Gastroesophageal sphincter (tissue), 3 donors: ENCODE measurements at regions not wholly inside any gene's neighbourhood (a gene's known extent, or its start where the extent isn't known, plus 50 kb on each side); places are given as distances from the start of the nearest gene placed in this dataset.

Experiments used
- POLR2A ChIP-seq, 2 donors: fragments of 450-650 bp; IDR thresholded peaks; one replicate each; pipeline ENCODE4 v1.6.1; 2017; ENCODE audit warnings: antibody characterized with exemption in 2 of 2, mild to moderate bottlenecking in 2 of 2, moderate library complexity in 1 of 2
- POLR2AphosphoS5 ChIP-seq: sonication (generic); formaldehyde crosslinking; IDR thresholded peaks from one replicate; pipeline ENCODE4 v1.6.1; 2017; ENCODE audit warnings: antibody characterized with exemption
- TF ChIP-seq, protein P1 (sequence below), 4 experiments: fragments of 200-600 bp in 2 of 4; fragments of 450-650 bp in 2 of 4; sonication (generic) in 1 of 4; IDR thresholded peaks; one replicate each; pipeline ENCODE4 v1.5.1; 2017 to 2019; ENCODE audit warnings: antibody characterized with exemption in 4 of 4, mild to moderate bottlenecking in 2 of 4, moderate library complexity in 2 of 4

- TF ChIP-seq POLR2AphosphoS5 (no peak), POLR2A (IDR thresholded peaks at IDR 0.05) (no peak)
- TF ChIP-seq, protein P1, sequence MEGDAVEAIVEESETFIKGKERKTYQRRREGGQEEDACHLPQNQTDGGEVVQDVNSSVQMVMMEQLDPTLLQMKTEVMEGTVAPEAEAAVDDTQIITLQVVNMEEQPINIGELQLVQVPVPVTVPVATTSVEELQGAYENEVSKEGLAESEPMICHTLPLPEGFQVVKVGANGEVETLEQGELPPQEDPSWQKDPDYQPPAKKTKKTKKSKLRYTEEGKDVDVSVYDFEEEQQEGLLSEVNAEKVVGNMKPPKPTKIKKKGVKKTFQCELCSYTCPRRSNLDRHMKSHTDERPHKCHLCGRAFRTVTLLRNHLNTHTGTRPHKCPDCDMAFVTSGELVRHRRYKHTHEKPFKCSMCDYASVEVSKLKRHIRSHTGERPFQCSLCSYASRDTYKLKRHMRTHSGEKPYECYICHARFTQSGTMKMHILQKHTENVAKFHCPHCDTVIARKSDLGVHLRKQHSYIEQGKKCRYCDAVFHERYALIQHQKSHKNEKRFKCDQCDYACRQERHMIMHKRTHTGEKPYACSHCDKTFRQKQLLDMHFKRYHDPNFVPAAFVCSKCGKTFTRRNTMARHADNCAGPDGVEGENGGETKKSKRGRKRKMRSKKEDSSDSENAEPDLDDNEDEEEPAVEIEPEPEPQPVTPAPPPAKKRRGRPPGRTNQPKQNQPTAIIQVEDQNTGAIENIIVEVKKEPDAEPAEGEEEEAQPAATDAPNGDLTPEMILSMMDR (IDR thresholded peaks at IDR 0.05) = no peak
These were observed 250.2 kb upstream of the MEX3C start for GRCh38 chr18:51447351-51448342.
